22Rv1 (cell line): ENCODE measurements at regions not wholly inside any gene's neighbourhood (a gene's known extent, or its start where the extent isn't known, plus 50 kb on each side); places are given as distances from the start of the nearest gene placed in this dataset.

ENCODE experiments used
- CTCF ChIP-seq: fragments of 450-650 bp; IDR thresholded peaks from 2 replicates; pipeline ENCODE4 v1.5.1; 2017; ENCODE audit warnings: mild to moderate bottlenecking
- ZFX ChIP-seq: fragments of 450-650 bp; IDR thresholded peaks from 2 replicates; pipeline ENCODE4 v1.6.1; 2017; ENCODE audit warnings: antibody characterized with exemption, borderline replicate concordance

GRCh38 chr9:99509065-99509745 lies 287.1 kb downstream of the SEC61B start:
- TF ChIP-seq CTCF, result no peak
- TF ChIP-seq ZFX, result no peak
